Uterus (tissue), 3 donors: ENCODE measurements at regions not wholly inside any gene's neighbourhood (a gene's known extent, or its start where the extent isn't known, plus 50 kb on each side); places are given as distances from the start of the nearest gene placed in this dataset.

Source experiments
- DNase-seq, 2 donors: peaks; one replicate each; pipeline ENCODE4 v3.0.0-alpha.2; 2019 to 2020
- H3K27ac ChIP-seq, 2 donors: fragments of 200-600 bp; sonication (generic); 1 replicate in 1 of 2; 2 replicates in 1 of 2; pipeline ENCODE4 v1.5.1; 2016 to 2018
- H3K27me3 ChIP-seq, 2 donors: fragments of 200-600 bp; sonication (generic); one replicate each; pipeline ENCODE4 v1.5.1; 2018 to 2019; ENCODE audit warnings: control low read depth in 1 of 2
- H3K36me3 ChIP-seq, 2 donors: fragments of 200-600 bp; sonication (generic); one replicate each; pipeline ENCODE4 v1.5.1; 2019; ENCODE audit warnings: control low read depth in 1 of 2
- H3K4me1 ChIP-seq, 2 donors: fragments of 200-600 bp; sonication (generic); one replicate each; pipeline ENCODE4 v1.5.1; 2018 to 2019; ENCODE audit warnings: control low read depth in 1 of 2
- H3K4me3 ChIP-seq, 2 donors: fragments of 200-600 bp; sonication (generic); 1 replicate in 1 of 2; 2 replicates in 1 of 2; pipeline ENCODE4 v1.5.1; 2018 to 2019; ENCODE audit warnings: mild to moderate bottlenecking in 1 of 2
- H3K9me3 ChIP-seq, 2 donors: fragments of 200-600 bp; sonication (generic); one replicate each; pipeline ENCODE4 v1.5.1; 2019; ENCODE audit warnings: control low read depth in 1 of 2
- CTCF ChIP-seq, 4 experiments: fragments of 200-600 bp in 2 of 4; fragments of 450-650 bp in 2 of 4; sonication (generic) in 2 of 4; IDR thresholded peaks; one replicate each; pipeline ENCODE4 v1.5.1; 2016 to 2019; ENCODE audit warnings: antibody characterized with exemption in 4 of 4, mild to moderate bottlenecking in 2 of 4, moderate library complexity in 1 of 4
- POLR2A ChIP-seq, 2 donors: fragments of 450-650 bp; IDR thresholded peaks; one replicate each; pipeline ENCODE4 v1.6.1; 2016; ENCODE audit warnings: antibody characterized with exemption in 2 of 2, mild to moderate bottlenecking in 1 of 2, moderate library complexity in 1 of 2
- intact Hi-C: fragments of 100-400 bp; cut with DNase I; formaldehyde crosslinking; loops from one replicate; pipeline ENCODE4 v1.15.1; 2023; ENCODE audit warnings: low total_unique reads
- donor health status: DM: yes; HTN: yes; CAD: no.

- Histone ChIP-seq H3K27ac (no peak overlapping the region), H3K36me3 (no peaks in the 10 kb centered on the region), H3K27me3 (no peaks in the 10 kb centered on the region), H3K4me1 (no peaks in the 10 kb centered on the region), H3K4me3 (no peak overlapping the region), H3K9me3 (no peaks in the 10 kb centered on the region)
- DNase-seq: no peak
- no peak for TF ChIP-seq POLR2A (IDR thresholded peaks at IDR 0.05)
- intact Hi-C loops: no loop called here
These were observed 220.4 kb downstream of the ATP23 start for GRCh38 chr12:58161773-58162172.

- Histone ChIP-seq H3K4me1 (no peaks in the 10 kb centered on the region), H3K9me3 (no peaks in the 10 kb centered on the region), H3K27me3 (no peaks in the 10 kb centered on the region), H3K36me3 (no peaks in the 10 kb centered on the region), H3K4me3 (no peak overlapping the region), H3K27ac (no peak overlapping the region)
- no peak for TF ChIP-seq POLR2A (IDR thresholded peaks at IDR 0.05)
- TF ChIP-seq CTCF (IDR thresholded peaks at IDR 0.05): no peak
- intact Hi-C loops: no loop called here
- no peak for DNase-seq
These were observed 221.7 kb downstream of the ATP23 start for GRCh38 chr12:58163021-58163420.

- DNase-seq: no peak
- no peak overlapping the region for H3K27ac ChIP-seq
- no peak overlapping the region for H3K4me3 ChIP-seq
- no peaks in the 10 kb centered on the region for H3K4me1 ChIP-seq
- H3K27me3 ChIP-seq: no peaks in the 10 kb centered on the region
- no peaks in the 10 kb centered on the region for H3K9me3 ChIP-seq
- no peaks in the 10 kb centered on the region for H3K36me3 ChIP-seq
- intact Hi-C loops: no loop called here
- TF ChIP-seq CTCF (IDR thresholded peaks at IDR 0.05) (no peak), POLR2A (IDR thresholded peaks at IDR 0.05) (no peak)
These were observed 225.3 kb downstream of the ATP23 start for GRCh38 chr12:58166643-58167042.

- TF ChIP-seq CTCF (IDR thresholded peaks at IDR 0.05) (no peak), POLR2A (IDR thresholded peaks at IDR 0.05) (no peak)
- Histone ChIP-seq H3K27me3 (no peaks in the 10 kb centered on the region), H3K27ac (no peak overlapping the region), H3K4me1 (no peaks in the 10 kb centered on the region), H3K36me3 (no peaks in the 10 kb centered on the region), H3K9me3 (no peaks in the 10 kb centered on the region), H3K4me3 (no peak overlapping the region)
- intact Hi-C loops: no loop called here
- no peak for DNase-seq
These were observed 226.3 kb downstream of the ATP23 start for GRCh38 chr12:58167622-58168021.

- no peak overlapping the region for H3K27ac ChIP-seq
- no peaks in the 10 kb centered on the region for H3K9me3 ChIP-seq
- H3K4me1 ChIP-seq: no peaks in the 10 kb centered on the region
- H3K36me3 ChIP-seq: no peaks in the 10 kb centered on the region
- H3K4me3 ChIP-seq: no peak overlapping the region
- TF ChIP-seq CTCF (IDR thresholded peaks at IDR 0.05) (no peak), POLR2A (IDR thresholded peaks at IDR 0.05) (no peak)
- no peaks in the 10 kb centered on the region for H3K27me3 ChIP-seq
- intact Hi-C loops: no loop called here
- no peak for DNase-seq
These were observed 228.5 kb downstream of the ATP23 start for GRCh38 chr12:58169826-58170225.

GRCh38 chr12:58171914-58172313 lies 230.5 kb downstream of the ATP23 start:
- Histone ChIP-seq H3K9me3 (no peaks in the 10 kb centered on the region), H3K36me3 (no peaks in the 10 kb centered on the region), H3K27ac (no peak overlapping the region), H3K4me3 (no peak overlapping the region), H3K4me1 (no peaks in the 10 kb centered on the region), H3K27me3 (no peaks in the 10 kb centered on the region)
- DNase-seq: no peak
- intact Hi-C loops: no loop called here
- TF ChIP-seq POLR2A (IDR thresholded peaks at IDR 0.05) (no peak), CTCF (IDR thresholded peaks at IDR 0.05) (no peak)
